ENCODE measurements at regions not wholly inside any gene's neighbourhood (a gene's known extent, or its start where the extent isn't known, plus 50 kb on each side); places are given as distances from the start of the nearest gene placed in this dataset.
"Not testable (repeated sequence)": the region's sequence is repeated elsewhere in the genome, so short reads cannot be mapped to it uniquely, and the experiment has no call there.

GRCh38 chr16:29217104-29217751 is 189.3 kb downstream of the NPIPB11 start:
- intact Hi-C loops (cut with micrococcal nuclease; ENCODE audit: unreplicated experiment); POLR2A ChIA-PET; SMC1A ChIA-PET (ENCODE audit: uncharacterized antibody, unreplicated experiment); H3K4me3 ChIP-seq; H3K27ac ChIP-seq (ENCODE audit: control insufficient read depth, insufficient read depth); CTCF ChIA-PET; H3K79me2 ChIP-seq (ENCODE audit: control insufficient read depth, insufficient read depth, low read length); BruUV-seq (replicated peaks); H3K4me1 ChIP-seq (ENCODE audit: control insufficient read depth, insufficient read depth, low read length); ATAC-seq; RAD21 ChIA-PET (ENCODE audit: unreplicated experiment); DNase-seq (ENCODE audit: low read depth, low spot score); H3K27me3 ChIP-seq (replicated peaks in 1 of 2; ENCODE audit: control insufficient read depth in 2 of 2, insufficient read depth in 2 of 2, low read length in 1 of 2); in situ Hi-C loops (cut with MboI); H3K9me3 ChIP-seq (replicated peaks; ENCODE audit: control insufficient read depth, insufficient read depth, low read length); H2AFZ ChIP-seq (ENCODE audit: control insufficient read depth, low read depth, low read length); H3K9ac ChIP-seq (ENCODE audit: control insufficient read depth, insufficient read depth, low read length); H3K36me3 ChIP-seq (ENCODE audit: control insufficient read depth in 2 of 2, insufficient read depth in 2 of 2, low read length in 1 of 2); H4K20me1 ChIP-seq (ENCODE audit: control insufficient read depth, insufficient read depth); FAIRE-seq; H3K4me2 ChIP-seq (ENCODE audit: control insufficient read depth, insufficient read depth): not testable (repeated sequence)
- WGBS (ENCODE audit: insufficient coverage, insufficient replicate concordance, low lambda C conversion rate, missing lambda C conversion rate) = 80% methylated on average over 21 of the region's 22 CpGs

- H3K27me3 ChIP-seq (replicated peaks in 1 of 2; ENCODE audit: control insufficient read depth in 2 of 2, insufficient read depth in 2 of 2, low read length in 1 of 2); intact Hi-C loops (cut with micrococcal nuclease; ENCODE audit: unreplicated experiment); H3K9me3 ChIP-seq (replicated peaks; ENCODE audit: control insufficient read depth, insufficient read depth, low read length); FAIRE-seq; H3K9ac ChIP-seq (ENCODE audit: control insufficient read depth, insufficient read depth, low read length); BruUV-seq (replicated peaks); H3K4me2 ChIP-seq (ENCODE audit: control insufficient read depth, insufficient read depth); H4K20me1 ChIP-seq (ENCODE audit: control insufficient read depth, insufficient read depth); H3K4me1 ChIP-seq (ENCODE audit: control insufficient read depth, insufficient read depth, low read length); H2AFZ ChIP-seq (ENCODE audit: control insufficient read depth, low read depth, low read length); SMC1A ChIA-PET (ENCODE audit: uncharacterized antibody, unreplicated experiment); POLR2A ChIA-PET; CTCF ChIA-PET; DNase-seq (ENCODE audit: low read depth, low spot score); RAD21 ChIA-PET (ENCODE audit: unreplicated experiment); H3K27ac ChIP-seq (ENCODE audit: control insufficient read depth, insufficient read depth); H3K4me3 ChIP-seq; ATAC-seq; in situ Hi-C loops (cut with MboI); H3K36me3 ChIP-seq (ENCODE audit: control insufficient read depth in 2 of 2, insufficient read depth in 2 of 2, low read length in 1 of 2); H3K79me2 ChIP-seq (ENCODE audit: control insufficient read depth, insufficient read depth, low read length): not testable (repeated sequence)
- 83% methylated on average over 3 of the region's 3 CpGs for WGBS (ENCODE audit: insufficient coverage, insufficient replicate concordance, low lambda C conversion rate, missing lambda C conversion rate)
Measured at GRCh38 chr16:29213770-29214169, 192.7 kb downstream of the NPIPB11 start.

DNA sequence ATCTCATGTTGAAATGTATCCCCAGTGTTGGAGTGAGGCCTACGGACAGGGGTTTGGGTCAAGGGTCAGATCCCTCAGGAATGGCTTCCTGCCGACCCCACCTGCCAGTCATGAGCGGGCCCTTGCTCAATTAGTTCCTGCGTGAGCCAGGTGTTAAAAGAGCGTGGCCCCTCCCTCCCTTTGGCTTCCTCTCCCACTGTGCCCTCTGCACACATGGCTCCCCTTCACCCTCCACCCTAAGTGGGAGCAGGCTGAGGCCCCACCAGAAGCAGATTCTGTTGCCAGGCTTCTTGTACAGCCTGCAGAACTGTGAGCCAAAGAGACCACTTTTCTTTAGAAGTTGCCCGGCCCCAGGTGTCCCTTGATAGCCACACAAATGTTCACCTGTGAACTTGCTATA is 193.3 kb downstream of the NPIPB11 start:
- DNase-seq (ENCODE audit: low read depth, low spot score); H4K20me1 ChIP-seq (ENCODE audit: control insufficient read depth, insufficient read depth); H3K27ac ChIP-seq (ENCODE audit: control insufficient read depth, insufficient read depth); ATAC-seq; RAD21 ChIA-PET (ENCODE audit: unreplicated experiment); H3K9ac ChIP-seq (ENCODE audit: control insufficient read depth, insufficient read depth, low read length); H3K27me3 ChIP-seq (replicated peaks in 1 of 2; ENCODE audit: control insufficient read depth in 2 of 2, insufficient read depth in 2 of 2, low read length in 1 of 2); H3K4me3 ChIP-seq; POLR2A ChIA-PET; H3K36me3 ChIP-seq (ENCODE audit: control insufficient read depth in 2 of 2, insufficient read depth in 2 of 2, low read length in 1 of 2); intact Hi-C loops (cut with micrococcal nuclease; ENCODE audit: unreplicated experiment); BruUV-seq (replicated peaks); SMC1A ChIA-PET (ENCODE audit: uncharacterized antibody, unreplicated experiment); H2AFZ ChIP-seq (ENCODE audit: control insufficient read depth, low read depth, low read length); H3K4me2 ChIP-seq (ENCODE audit: control insufficient read depth, insufficient read depth); H3K79me2 ChIP-seq (ENCODE audit: control insufficient read depth, insufficient read depth, low read length); H3K9me3 ChIP-seq (replicated peaks; ENCODE audit: control insufficient read depth, insufficient read depth, low read length); in situ Hi-C loops (cut with MboI); H3K4me1 ChIP-seq (ENCODE audit: control insufficient read depth, insufficient read depth, low read length); FAIRE-seq; CTCF ChIA-PET: not testable (repeated sequence)
- WGBS (ENCODE audit: insufficient coverage, insufficient replicate concordance, low lambda C conversion rate, missing lambda C conversion rate) = 82% methylated on average over 6 of the region's 6 CpGs

GRCh38 chr16:29212084-29213027 is 194.2 kb downstream of the NPIPB11 start:
- RAD21 ChIA-PET (ENCODE audit: unreplicated experiment); intact Hi-C loops (cut with micrococcal nuclease; ENCODE audit: unreplicated experiment); CTCF ChIA-PET; H3K9me3 ChIP-seq (replicated peaks; ENCODE audit: control insufficient read depth, insufficient read depth, low read length); FAIRE-seq; H3K79me2 ChIP-seq (ENCODE audit: control insufficient read depth, insufficient read depth, low read length); SMC1A ChIA-PET (ENCODE audit: uncharacterized antibody, unreplicated experiment); H4K20me1 ChIP-seq (ENCODE audit: control insufficient read depth, insufficient read depth); H3K4me3 ChIP-seq; BruUV-seq (replicated peaks); H3K4me1 ChIP-seq (ENCODE audit: control insufficient read depth, insufficient read depth, low read length); ATAC-seq; H2AFZ ChIP-seq (ENCODE audit: control insufficient read depth, low read depth, low read length); H3K4me2 ChIP-seq (ENCODE audit: control insufficient read depth, insufficient read depth); H3K36me3 ChIP-seq (ENCODE audit: control insufficient read depth in 2 of 2, insufficient read depth in 2 of 2, low read length in 1 of 2); POLR2A ChIA-PET; H3K27me3 ChIP-seq (replicated peaks in 1 of 2; ENCODE audit: control insufficient read depth in 2 of 2, insufficient read depth in 2 of 2, low read length in 1 of 2); in situ Hi-C loops (cut with MboI); DNase-seq (ENCODE audit: low read depth, low spot score); H3K9ac ChIP-seq (ENCODE audit: control insufficient read depth, insufficient read depth, low read length); H3K27ac ChIP-seq (ENCODE audit: control insufficient read depth, insufficient read depth): not testable (repeated sequence)
- WGBS (ENCODE audit: insufficient coverage, insufficient replicate concordance, low lambda C conversion rate, missing lambda C conversion rate) = 77% methylated on average over 21 of the region's 21 CpGs

All from GM12878 (cell line).